Naive thymus-derived CD8-positive, alpha-beta T cell (primary cell): ENCODE measurements at regions not wholly inside any gene's neighbourhood (a gene's known extent, or its start where the extent isn't known, plus 50 kb on each side); places are given as distances from the start of the nearest gene placed in this dataset.

Experiments
- ATAC-seq, 2 donors: fragments of 150-1000 bp; cut with Tn5 transposase in 1 of 2; sonication (Bioruptor Pico), chemical (Tn5 transposase) in 1 of 2; 1 replicate in 1 of 2; 2 replicates in 1 of 2; pipeline ENCODE4 v1.10.0; 2021; ENCODE audit warnings: mild to moderate bottlenecking in 2 of 2, moderate library complexity in 2 of 2
- POLR2A ChIA-PET: fragments of 350-600 bp; sonication (Branson Sonifier 250); formaldehyde crosslinking; loops from one replicate; lab custom pipeline; 2021; ENCODE audit warnings: antibody characterized with exemption; lab: Charles Lee
- DNase-seq, 10 donors: peaks; one replicate each; pipeline versions ENCODE4 v3.0.0 to v3.0.0-alpha.2; 2020 to 2022
- H3K27ac Mint-ChIP-seq, 10 donors: one replicate each; pipeline ENCODE4 v1.8.0; 2020 to 2022; ENCODE audit warnings: mild to moderate bottlenecking in 10 of 10, mixed read lengths in 10 of 10, moderate library complexity in 4 of 10, inconsistent platforms in 1 of 10
- H3K27me3 Mint-ChIP-seq, 5 donors: one replicate each; pipeline ENCODE4 v1.8.0; 2021 to 2022; ENCODE audit warnings: mixed read lengths in 5 of 5
- H3K36me3 Mint-ChIP-seq, 3 donors: one replicate each; pipeline ENCODE4 v1.8.0; 2020 to 2022; ENCODE audit warnings: mixed read lengths in 3 of 3, mild to moderate bottlenecking in 2 of 3, inconsistent platforms in 1 of 3
- H3K4me1 Mint-ChIP-seq, 4 donors: one replicate each; pipeline ENCODE4 v1.8.0; 2021 to 2022; ENCODE audit warnings: mixed read lengths in 4 of 4
- H3K4me3 Mint-ChIP-seq, 10 donors: one replicate each; pipeline ENCODE4 v1.8.0; 2020 to 2022; ENCODE audit warnings: mild to moderate bottlenecking in 10 of 10, mixed read lengths in 10 of 10, moderate library complexity in 6 of 10, inconsistent platforms in 1 of 10
- H3K9me3 Mint-ChIP-seq, 9 donors: one replicate each; pipeline ENCODE4 v1.8.0; 2020 to 2022; ENCODE audit warnings: mixed read lengths in 9 of 9, mild to moderate bottlenecking in 3 of 9, inconsistent platforms in 1 of 9, moderate library complexity in 1 of 9

DNA sequence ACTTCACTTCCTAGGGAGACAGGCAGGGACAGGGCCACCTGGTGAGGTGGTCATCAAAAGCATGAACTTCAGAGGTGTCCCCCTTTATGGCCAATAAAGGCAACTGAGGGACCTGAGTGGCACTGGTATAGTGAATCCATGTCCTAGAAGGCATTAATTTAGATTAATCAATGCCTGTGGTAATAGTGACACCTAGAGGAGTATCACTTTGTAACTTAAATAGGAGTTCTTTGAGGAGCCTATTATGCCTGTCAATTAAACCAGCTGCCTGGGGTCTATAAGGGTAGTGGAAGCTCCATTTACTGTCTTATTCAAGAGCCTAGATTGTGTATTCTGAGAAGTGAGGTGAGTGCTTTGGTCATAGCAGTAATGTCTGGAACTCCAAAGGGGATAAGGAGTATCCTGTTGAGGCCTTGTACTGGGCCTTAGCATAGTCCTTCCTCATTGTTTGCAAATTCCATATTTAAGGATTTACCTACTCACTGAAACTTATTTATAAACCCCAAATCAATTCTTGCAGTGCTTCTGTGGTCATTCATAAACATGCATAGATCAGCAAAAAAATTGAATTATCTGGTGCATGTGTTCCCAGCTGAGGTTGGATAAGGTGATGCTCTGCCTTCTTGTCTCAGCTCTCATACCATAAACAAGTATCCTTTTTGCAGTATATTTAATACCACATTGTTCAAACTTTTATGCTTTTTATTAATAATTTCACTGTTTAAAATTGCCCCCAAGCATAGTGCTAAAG lies 213.8 kb upstream of the RADX start:
- no peak for DNase-seq
- H3K36me3 Mint-ChIP-seq: no peaks in the 10 kb centered on the region
- no peaks in the 10 kb centered on the region for H3K4me1 Mint-ChIP-seq
- H3K27me3 Mint-ChIP-seq: no peaks in the 10 kb centered on the region
- no peak overlapping the region for H3K4me3 Mint-ChIP-seq
- no peak overlapping the region for H3K27ac Mint-ChIP-seq
- no peak for ATAC-seq
- no peaks in the 10 kb centered on the region for H3K9me3 Mint-ChIP-seq
- POLR2A ChIA-PET: no interaction called here

DNA sequence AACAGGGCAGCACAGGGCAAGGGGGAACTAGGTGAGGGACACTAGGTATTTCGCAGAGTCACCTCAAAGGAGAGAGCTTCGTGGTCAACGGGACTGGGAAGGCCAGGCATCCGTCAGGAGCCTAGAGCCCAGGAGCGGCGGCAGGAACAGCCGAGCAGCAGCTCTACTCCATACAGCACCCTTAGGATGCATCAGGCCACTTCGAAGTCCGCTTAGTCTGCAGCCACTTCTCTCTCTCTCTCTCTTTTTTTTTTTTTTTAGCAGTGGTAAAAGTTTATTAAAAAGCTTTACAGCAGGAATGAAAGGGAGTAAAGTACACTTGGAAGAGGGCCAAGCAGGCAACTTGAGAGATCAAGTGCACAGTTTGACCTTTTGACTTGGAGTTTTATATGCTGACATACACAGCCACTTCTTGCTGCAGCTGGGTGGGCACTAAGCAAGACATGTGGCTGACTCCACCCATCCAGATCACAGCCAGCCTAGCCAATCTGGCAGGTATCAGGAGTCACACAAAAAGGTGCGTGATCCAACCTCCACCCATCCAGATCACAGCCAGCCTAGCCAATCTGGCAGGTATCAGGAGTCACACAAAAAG lies 209.7 kb upstream of the RADX start:
- POLR2A ChIA-PET: no interaction called here
- H3K4me1 Mint-ChIP-seq: no peaks in the 10 kb centered on the region
- ATAC-seq (no peak), DNase-seq (no peak)
- H3K36me3 Mint-ChIP-seq: no peaks in the 10 kb centered on the region
- H3K27me3 Mint-ChIP-seq: peaks cover 0 to 4% (median 0%) of the 10 kb centered on the region in 5 donors
- no peak overlapping the region for H3K27ac Mint-ChIP-seq
- H3K4me3 Mint-ChIP-seq: no peak overlapping the region
- peaks cover 0 to 2% (median 0%) of the 10 kb centered on the region in 9 donors for H3K9me3 Mint-ChIP-seq

DNA sequence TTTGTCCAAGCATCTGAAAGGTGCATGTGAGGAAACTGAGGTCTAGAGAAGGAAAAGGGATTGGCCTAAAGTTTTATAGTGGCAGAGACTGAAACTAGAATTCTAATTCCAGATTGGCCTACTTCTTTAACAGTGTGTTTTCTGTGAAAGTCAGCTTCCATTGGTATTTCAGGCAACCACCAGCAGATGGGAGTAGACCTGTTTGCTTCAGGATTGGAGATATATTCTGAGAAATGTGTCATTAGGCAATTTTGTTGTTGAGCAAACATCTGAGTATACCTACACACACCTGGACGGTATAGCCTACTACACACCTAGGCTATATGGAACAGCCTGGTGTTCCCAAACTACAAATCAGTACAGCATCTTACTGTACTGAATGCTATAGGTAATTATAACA lies 207.3 kb upstream of the RADX start:
- no peak for ATAC-seq
- POLR2A ChIA-PET: no interaction called here
- DNase-seq: no peak
- Mint-ChIP-seq H3K4me1 (no peaks in the 10 kb centered on the region), H3K27me3 (peaks cover 0 to 9% (median 0%) of the 10 kb centered on the region in 5 donors), H3K27ac (no peak overlapping the region), H3K9me3 (peaks cover 0 to 2% (median 0%) of the 10 kb centered on the region in 9 donors), H3K4me3 (no peak overlapping the region), H3K36me3 (no peaks in the 10 kb centered on the region)

DNA sequence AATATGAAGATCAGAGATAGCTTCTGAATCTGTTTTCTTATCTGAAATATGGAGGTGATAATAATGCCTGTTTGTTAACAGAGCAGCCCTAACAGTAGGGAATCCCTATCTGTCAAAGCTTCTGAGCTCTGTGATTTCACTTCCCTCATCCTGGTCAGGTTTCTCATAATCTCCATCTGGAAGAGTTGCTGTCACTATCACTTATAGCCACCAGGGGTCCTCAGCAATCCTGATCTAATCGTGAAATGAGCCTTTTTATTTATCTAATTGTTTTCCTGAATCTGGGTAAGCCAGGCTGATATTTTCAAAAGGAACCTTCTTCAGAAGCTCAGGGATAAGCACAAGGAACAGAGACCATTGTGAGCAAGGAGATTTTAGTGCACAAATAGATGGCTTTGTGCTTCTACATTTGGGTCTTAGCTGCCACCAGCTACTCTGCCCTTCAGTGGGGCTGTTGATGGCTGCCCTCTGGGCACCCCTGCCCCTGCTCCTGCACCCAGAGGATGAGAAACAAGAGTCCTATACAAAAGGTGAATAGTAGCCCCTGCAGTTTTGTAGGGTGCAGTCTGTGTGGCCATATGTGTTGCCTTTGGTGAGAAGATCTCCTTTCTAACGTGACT lies 196.4 kb upstream of the RADX start:
- H3K36me3 Mint-ChIP-seq: no peaks in the 10 kb centered on the region
- H3K4me3 Mint-ChIP-seq: no peak overlapping the region
- H3K4me1 Mint-ChIP-seq: peaks cover 0 to 1% (median 0%) of the 10 kb centered on the region in 4 donors
- ATAC-seq (no peak), DNase-seq (peak in 2 of 10 donors; percentile 1 to 9)
- H3K27ac Mint-ChIP-seq: no peak overlapping the region
- H3K9me3 Mint-ChIP-seq: peaks cover 0 to 2% (median 0%) of the 10 kb centered on the region in 9 donors
- POLR2A ChIA-PET: no interaction called here
- peaks cover 0 to 5% (median 0%) of the 10 kb centered on the region in 5 donors for H3K27me3 Mint-ChIP-seq

DNA sequence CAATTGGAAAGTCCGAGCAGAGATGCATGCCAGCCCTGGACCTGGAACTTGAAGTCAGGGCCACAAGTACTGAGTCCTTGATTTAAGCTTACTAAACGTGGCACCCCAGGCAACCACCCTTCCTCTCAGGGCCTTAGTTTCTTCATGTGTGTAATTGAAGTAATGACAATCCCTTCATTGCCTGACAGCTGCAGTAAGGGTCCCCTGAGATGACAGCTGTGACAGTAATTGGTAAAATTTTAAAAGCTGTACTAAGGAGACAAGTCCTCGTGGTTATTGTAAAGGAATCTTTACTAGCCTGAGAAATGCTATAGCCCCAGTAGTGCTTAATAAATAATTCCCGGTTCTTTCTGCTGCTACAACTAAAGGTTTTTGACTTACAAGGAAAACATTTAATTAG lies 175.1 kb upstream of the RADX start:
- H3K36me3 Mint-ChIP-seq: no peaks in the 10 kb centered on the region
- no peak for DNase-seq
- H3K4me1 Mint-ChIP-seq: no peaks in the 10 kb centered on the region
- H3K4me3 Mint-ChIP-seq: no peak overlapping the region
- H3K27ac Mint-ChIP-seq: no peak overlapping the region
- H3K9me3 Mint-ChIP-seq: no peaks in the 10 kb centered on the region
- H3K27me3 Mint-ChIP-seq: peaks cover 0 to 9% (median 7%) of the 10 kb centered on the region in 5 donors
- no peak for ATAC-seq
- POLR2A ChIA-PET: no interaction called here

DNA sequence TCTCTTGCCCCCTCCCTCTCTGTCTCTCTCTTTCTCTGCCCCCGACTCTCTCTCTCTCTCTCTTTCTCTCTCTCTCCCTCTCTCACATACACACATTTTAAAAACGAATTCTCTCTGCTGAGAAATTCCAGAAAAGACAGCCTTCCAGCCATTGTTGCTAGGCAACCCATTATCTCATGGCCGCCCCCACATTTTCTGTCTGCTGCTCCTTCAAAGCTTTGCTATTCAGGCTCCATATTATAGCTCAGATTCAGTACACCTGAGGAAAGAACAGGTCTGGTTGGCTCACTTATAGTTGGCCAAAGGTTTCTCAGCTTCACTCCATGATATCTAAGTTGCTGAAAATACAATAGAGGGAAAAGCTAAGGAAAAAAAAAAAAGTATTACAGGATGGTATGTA lies 174.4 kb upstream of the RADX start:
- DNase-seq: no peak
- peaks cover 0 to 9% (median 7%) of the 10 kb centered on the region in 5 donors for H3K27me3 Mint-ChIP-seq
- H3K27ac Mint-ChIP-seq: peak overlapping the region in 1 of 10 donors; percentile 56
- ATAC-seq: no peak
- no peak overlapping the region for H3K4me3 Mint-ChIP-seq
- POLR2A ChIA-PET: no interaction called here
- H3K9me3 Mint-ChIP-seq: no peaks in the 10 kb centered on the region
- H3K36me3 Mint-ChIP-seq: no peaks in the 10 kb centered on the region
- H3K4me1 Mint-ChIP-seq: no peaks in the 10 kb centered on the region

DNA sequence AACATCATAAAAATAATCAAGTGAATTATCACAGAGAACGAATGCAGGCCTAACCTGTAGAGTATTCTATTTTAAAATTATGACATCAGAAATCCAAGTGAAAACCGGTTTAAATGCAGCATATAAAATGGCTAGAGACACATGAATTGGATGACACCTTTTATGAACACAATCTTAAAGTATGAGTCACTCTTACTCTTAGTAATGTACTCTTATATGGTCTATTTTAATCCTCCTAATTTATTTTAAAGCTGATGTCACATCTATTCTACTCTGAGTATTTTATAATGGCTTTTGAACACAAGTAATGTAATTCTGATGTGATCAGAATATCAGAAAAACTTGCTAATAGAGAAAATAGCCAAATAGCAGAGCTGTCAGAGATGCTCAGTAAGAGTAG lies 161.4 kb upstream of the RADX start:
- POLR2A ChIA-PET: no interaction called here
- Mint-ChIP-seq H3K36me3 (no peaks in the 10 kb centered on the region), H3K27ac (peak overlapping the region in 1 of 10 donors; percentile 37), H3K4me1 (no peaks in the 10 kb centered on the region), H3K27me3 (peaks cover 0 to 6% (median 0%) of the 10 kb centered on the region in 5 donors), H3K9me3 (no peaks in the 10 kb centered on the region), H3K4me3 (no peak overlapping the region)
- ATAC-seq (no peak), DNase-seq (no peak)

DNA sequence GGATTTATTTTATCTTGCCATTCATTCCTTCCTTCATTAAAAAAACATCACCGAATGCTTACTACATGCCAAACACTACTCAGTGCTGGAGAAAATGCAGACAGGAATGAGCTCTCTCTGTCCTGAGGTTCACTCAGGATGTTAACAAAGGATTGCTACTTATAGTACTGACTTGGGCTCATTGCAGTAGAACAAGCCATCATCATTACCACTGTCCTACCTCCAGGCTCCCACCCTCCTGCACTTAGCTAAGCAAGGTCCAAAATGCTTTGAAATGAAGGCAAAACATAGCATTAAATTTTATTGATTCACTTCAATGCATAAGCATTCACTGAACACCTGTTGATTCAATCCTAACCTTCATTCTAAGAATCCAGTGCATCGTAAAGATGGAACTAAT lies 159.8 kb upstream of the RADX start:
- no peaks in the 10 kb centered on the region for H3K36me3 Mint-ChIP-seq
- DNase-seq (no peak), ATAC-seq (no peak)
- no peak overlapping the region for H3K4me3 Mint-ChIP-seq
- H3K9me3 Mint-ChIP-seq: no peaks in the 10 kb centered on the region
- H3K4me1 Mint-ChIP-seq: no peaks in the 10 kb centered on the region
- H3K27me3 Mint-ChIP-seq: no peaks in the 10 kb centered on the region
- POLR2A ChIA-PET: no interaction called here
- no peak overlapping the region for H3K27ac Mint-ChIP-seq

DNA sequence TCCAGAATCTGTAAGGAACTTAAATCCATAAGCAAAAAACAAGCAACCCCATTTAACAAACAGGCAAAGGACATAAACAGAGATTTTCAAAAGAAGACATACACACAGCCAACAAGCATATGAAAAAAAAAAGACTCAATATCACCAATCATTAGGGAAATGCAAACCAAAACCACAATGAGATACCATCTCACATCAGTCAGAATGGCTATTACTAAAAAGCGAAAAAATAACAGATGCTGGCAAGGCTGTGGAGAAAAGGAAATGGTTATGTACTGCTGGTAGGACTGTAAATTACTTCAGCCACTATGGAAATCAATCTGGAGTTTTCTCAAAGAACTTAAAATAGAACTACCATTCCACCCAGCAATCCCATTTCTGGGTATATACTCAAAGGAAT lies 156.8 kb upstream of the RADX start:
- no peaks in the 10 kb centered on the region for H3K36me3 Mint-ChIP-seq
- no peak for ATAC-seq
- H3K27me3 Mint-ChIP-seq: peaks cover 0 to 3% (median 0%) of the 10 kb centered on the region in 5 donors
- DNase-seq: no peak
- no peak overlapping the region for H3K4me3 Mint-ChIP-seq
- no peak overlapping the region for H3K27ac Mint-ChIP-seq
- POLR2A ChIA-PET: no interaction called here
- no peaks in the 10 kb centered on the region for H3K9me3 Mint-ChIP-seq
- no peaks in the 10 kb centered on the region for H3K4me1 Mint-ChIP-seq

DNA sequence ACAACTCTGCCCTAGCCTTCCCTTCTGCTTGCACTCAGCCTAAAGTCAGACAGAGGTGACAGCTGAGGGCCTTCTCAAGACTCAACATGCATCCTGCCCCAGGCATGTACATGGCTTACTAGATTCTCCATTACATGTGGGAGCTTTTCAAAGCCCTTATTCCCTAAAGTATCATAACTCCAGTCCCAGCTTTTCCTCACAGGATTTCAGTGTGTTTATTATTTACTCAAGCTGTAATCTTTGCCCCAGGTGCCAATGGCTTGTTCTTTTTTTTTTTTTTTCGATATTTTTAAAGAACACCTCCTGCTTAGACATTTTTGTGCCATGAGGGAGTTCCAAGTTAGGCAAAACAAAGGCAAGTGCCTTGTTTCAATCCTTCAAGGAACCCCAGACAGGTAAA lies 154.0 kb upstream of the RADX start:
- Mint-ChIP-seq H3K9me3 (no peaks in the 10 kb centered on the region), H3K27me3 (peaks cover 0 to 6% (median 0%) of the 10 kb centered on the region in 5 donors), H3K4me3 (no peak overlapping the region), H3K36me3 (no peaks in the 10 kb centered on the region), H3K4me1 (no peaks in the 10 kb centered on the region), H3K27ac (no peak overlapping the region)
- ATAC-seq (no peak), DNase-seq (no peak)
- POLR2A ChIA-PET: no interaction called here

DNA sequence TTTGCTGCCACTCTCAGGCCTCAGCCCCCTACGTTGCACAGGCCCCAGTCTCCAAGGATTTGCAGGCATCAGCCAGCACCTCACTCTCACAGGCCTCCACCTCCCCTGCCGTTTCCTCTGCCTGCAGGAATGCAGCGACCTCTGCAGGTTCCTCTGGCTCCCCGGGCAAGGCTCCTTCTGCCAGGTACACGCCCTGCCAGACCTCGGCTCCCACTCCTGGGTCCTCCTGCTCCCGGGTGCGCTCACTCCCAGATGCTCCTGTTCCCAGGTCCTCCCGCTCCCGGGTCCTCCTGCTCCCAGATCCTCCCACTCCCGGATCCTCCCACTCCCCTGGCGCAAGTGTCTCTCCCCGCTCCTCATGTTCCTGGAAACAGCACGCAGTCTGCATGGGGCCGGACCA lies 144.4 kb upstream of the RADX start:
- H3K36me3 Mint-ChIP-seq: peaks cover 0 to 4% (median 0%) of the 10 kb centered on the region in 3 donors
- H3K27me3 Mint-ChIP-seq: peaks cover 1 to 21% (median 11%) of the 10 kb centered on the region in 5 donors
- DNase-seq: no peak
- POLR2A ChIA-PET: no interaction called here
- H3K27ac Mint-ChIP-seq: no peak overlapping the region
- no peaks in the 10 kb centered on the region for H3K4me1 Mint-ChIP-seq
- H3K9me3 Mint-ChIP-seq: peaks cover 0 to 5% (median 0%) of the 10 kb centered on the region in 9 donors
- H3K4me3 Mint-ChIP-seq: no peak overlapping the region
- ATAC-seq: no peak

DNA sequence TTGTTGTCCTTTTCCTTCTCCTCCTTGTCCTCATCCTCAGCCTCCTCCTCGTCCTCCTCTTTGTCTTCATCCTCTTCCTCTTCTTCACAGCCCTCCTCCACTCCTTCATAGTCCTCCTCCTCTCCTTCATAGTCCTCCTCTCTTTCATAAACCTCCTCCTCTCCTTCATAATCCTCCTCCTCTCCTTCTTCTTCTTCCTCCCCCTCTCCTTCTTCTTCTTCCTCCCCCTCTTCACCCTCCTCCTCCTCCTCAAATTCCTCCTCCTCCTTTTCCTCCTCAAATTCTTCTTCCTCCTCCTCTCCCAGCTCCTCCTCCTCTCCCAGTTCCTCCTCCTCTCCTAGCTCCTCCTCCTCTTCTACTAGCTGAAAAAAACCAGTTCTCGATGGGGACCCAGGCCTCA lies 143.8 kb upstream of the RADX start:
- Mint-ChIP-seq H3K36me3 (peaks cover 0 to 4% (median 0%) of the 10 kb centered on the region in 3 donors), H3K27me3 (peaks cover 1 to 21% (median 11%) of the 10 kb centered on the region in 5 donors), H3K9me3 (peaks cover 0 to 5% (median 0%) of the 10 kb centered on the region in 9 donors), H3K4me1 (no peaks in the 10 kb centered on the region), H3K27ac (no peak overlapping the region), H3K4me3 (no peak overlapping the region)
- POLR2A ChIA-PET: no interaction called here
- ATAC-seq: no peak
- DNase-seq: no peak

DNA sequence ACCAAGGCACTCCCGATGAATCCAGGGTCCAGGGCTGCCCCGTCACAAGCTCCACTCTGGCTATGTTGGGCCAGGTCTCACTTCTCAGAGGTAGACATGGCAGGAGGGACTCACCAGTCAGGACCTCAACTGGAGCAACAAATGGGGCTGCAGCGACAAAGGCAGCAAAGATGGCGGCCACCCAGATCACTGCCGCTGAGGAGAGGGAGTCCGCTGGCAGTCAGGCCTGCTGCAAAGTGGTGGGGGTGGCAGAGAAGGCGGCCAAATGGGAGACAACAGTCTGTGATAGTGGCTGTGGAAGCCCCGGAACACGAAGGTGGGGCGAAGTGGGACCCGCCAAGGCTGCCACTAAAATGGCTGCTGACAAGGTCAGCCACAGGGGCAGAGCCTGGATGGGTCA lies 143.3 kb upstream of the RADX start:
- Mint-ChIP-seq H3K4me1 (no peaks in the 10 kb centered on the region), H3K27me3 (peaks cover 1 to 21% (median 11%) of the 10 kb centered on the region in 5 donors), H3K9me3 (peaks cover 0 to 5% (median 0%) of the 10 kb centered on the region in 9 donors), H3K36me3 (peaks cover 0 to 4% (median 0%) of the 10 kb centered on the region in 3 donors), H3K27ac (no peak overlapping the region), H3K4me3 (no peak overlapping the region)
- DNase-seq: no peak
- no peak for ATAC-seq
- POLR2A ChIA-PET: no interaction called here
